DND-41 (cell line): ENCODE measurements at regions not wholly inside any gene's neighbourhood (a gene's known extent, or its start where the extent isn't known, plus 50 kb on each side); places are given as distances from the start of the nearest gene placed in this dataset.

Experiments used
- ATAC-seq: fragments of 200-7000 bp; cut with Tn5 transposase; 3 replicates; pipeline ENCODE4 v1.9.1; 2021; ENCODE audit warnings: low read depth; ENCODE audit not compliant: insufficient read depth
- DNase-seq: peaks from one replicate; pipeline ENCODE4 v3.0.0-alpha.2; 2020
- H2AFZ ChIP-seq: 2 replicates; pipeline ENCODE4 v1.6.0; 2012; ENCODE audit warnings: low read depth, low read length
- H3K27ac ChIP-seq: 2 replicates; pipeline ENCODE4 v1.5.1; 2012; ENCODE audit warnings: low read length, inconsistent platforms
- H3K27me3 ChIP-seq: fragments of 200-600 bp; sonication (generic); 2 replicates; pipeline ENCODE4 v1.6.0; 2012; ENCODE audit warnings: low read length, mild to moderate bottlenecking, inconsistent platforms; ENCODE audit not compliant: insufficient read depth, poor library complexity
- H3K36me3 ChIP-seq: 2 replicates; pipeline ENCODE4 v1.5.1; 2012; ENCODE audit warnings: low read length, inconsistent platforms; ENCODE audit not compliant: insufficient read depth
- H3K4me1 ChIP-seq: 2 replicates; pipeline ENCODE4 v1.5.1; 2012; ENCODE audit warnings: mild to moderate bottlenecking, low read length; ENCODE audit not compliant: insufficient read depth
- H3K4me2 ChIP-seq: 2 replicates; pipeline ENCODE4 v1.6.0; 2012; ENCODE audit warnings: mild to moderate bottlenecking, moderate library complexity, low read length, inconsistent platforms; ENCODE audit not compliant: insufficient read depth
- H3K4me3 ChIP-seq, 2 experiments: fragments of 200-600 bp in 1 of 2; shearing (Covaris generic) in 1 of 2; 2 replicates each; pipeline ENCODE4 v1.5.1; 2012 to 2016; ENCODE audit warnings: inconsistent platforms in 2 of 2, low read length in 2 of 2, mild to moderate bottlenecking in 2 of 2, low read depth in 1 of 2, moderate library complexity in 1 of 2
- H3K79me2 ChIP-seq: 2 replicates; pipeline ENCODE4 v1.6.0; 2012; ENCODE audit warnings: low read length, inconsistent platforms; ENCODE audit not compliant: insufficient read depth
- H3K9ac ChIP-seq: 2 replicates; pipeline ENCODE4 v1.6.0; 2012; ENCODE audit warnings: low read depth, mild to moderate bottlenecking, inconsistent platforms, low read length, moderate library complexity
- H3K9me3 ChIP-seq: 2 replicates; pipeline ENCODE4 v1.5.1; 2012; ENCODE audit warnings: low read length, moderate library complexity, mild to moderate bottlenecking, inconsistent platforms; ENCODE audit not compliant: insufficient read depth, severe bottlenecking
- H4K20me1 ChIP-seq: 2 replicates; pipeline ENCODE4 v1.6.0; 2012; ENCODE audit warnings: low read length; ENCODE audit not compliant: insufficient read depth
- EZH2 ChIP-seq: IDR thresholded peaks from 3 replicates; pipeline ENCODE4 v1.6.1; 2012; ENCODE audit warnings: borderline replicate concordance, low read depth, mild to moderate bottlenecking, moderate library complexity, low read length, inconsistent platforms; ENCODE audit not compliant: severe bottlenecking
- TF ChIP-seq, protein P1 (sequence below): IDR thresholded peaks from 2 replicates; pipeline ENCODE4 v1.5.1; 2012; ENCODE audit warnings: borderline replicate concordance, low read length, moderate library complexity, mild to moderate bottlenecking; ENCODE audit not compliant: poor library complexity, severe bottlenecking; ENCODE audit errors: extremely low read depth

DNA sequence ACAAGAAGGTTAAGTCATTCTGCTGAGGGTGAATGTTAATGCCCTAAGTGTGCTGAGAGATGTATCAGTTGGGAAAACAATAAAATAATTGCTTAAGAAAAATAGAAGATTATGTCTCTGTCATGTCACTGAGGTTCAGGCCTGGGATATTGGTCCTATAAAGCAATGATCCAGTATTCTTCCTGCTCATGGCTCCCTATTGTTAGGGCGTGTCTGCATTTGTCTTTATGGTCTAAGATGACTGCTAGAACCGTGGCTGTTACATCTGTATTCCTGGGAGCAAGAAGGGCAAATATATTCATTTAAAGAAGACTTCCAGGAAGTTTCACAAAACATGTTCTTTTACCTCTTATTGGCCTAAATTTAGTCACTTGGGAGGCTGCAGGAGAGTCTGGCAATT, 125.0 kb downstream of the KCNE4 start:
- no peaks in the 10 kb centered on the region for H3K79me2 ChIP-seq
- no peaks in the 10 kb centered on the region for H4K20me1 ChIP-seq
- DNase-seq (no peak), ATAC-seq (no peak)
- H2AFZ ChIP-seq: no peak overlapping the region
- no peaks in the 10 kb centered on the region for H3K9me3 ChIP-seq
- H3K27ac ChIP-seq: no peak overlapping the region
- TF ChIP-seq EZH2: no peak
- TF ChIP-seq, protein P1, sequence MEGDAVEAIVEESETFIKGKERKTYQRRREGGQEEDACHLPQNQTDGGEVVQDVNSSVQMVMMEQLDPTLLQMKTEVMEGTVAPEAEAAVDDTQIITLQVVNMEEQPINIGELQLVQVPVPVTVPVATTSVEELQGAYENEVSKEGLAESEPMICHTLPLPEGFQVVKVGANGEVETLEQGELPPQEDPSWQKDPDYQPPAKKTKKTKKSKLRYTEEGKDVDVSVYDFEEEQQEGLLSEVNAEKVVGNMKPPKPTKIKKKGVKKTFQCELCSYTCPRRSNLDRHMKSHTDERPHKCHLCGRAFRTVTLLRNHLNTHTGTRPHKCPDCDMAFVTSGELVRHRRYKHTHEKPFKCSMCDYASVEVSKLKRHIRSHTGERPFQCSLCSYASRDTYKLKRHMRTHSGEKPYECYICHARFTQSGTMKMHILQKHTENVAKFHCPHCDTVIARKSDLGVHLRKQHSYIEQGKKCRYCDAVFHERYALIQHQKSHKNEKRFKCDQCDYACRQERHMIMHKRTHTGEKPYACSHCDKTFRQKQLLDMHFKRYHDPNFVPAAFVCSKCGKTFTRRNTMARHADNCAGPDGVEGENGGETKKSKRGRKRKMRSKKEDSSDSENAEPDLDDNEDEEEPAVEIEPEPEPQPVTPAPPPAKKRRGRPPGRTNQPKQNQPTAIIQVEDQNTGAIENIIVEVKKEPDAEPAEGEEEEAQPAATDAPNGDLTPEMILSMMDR: no peak
- no peak overlapping the region for H3K9ac ChIP-seq
- no peak overlapping the region for H3K4me2 ChIP-seq
- no peaks in the 10 kb centered on the region for H3K4me1 ChIP-seq
- H3K4me3 ChIP-seq: no peak overlapping the region
- no peaks in the 10 kb centered on the region for H3K36me3 ChIP-seq
- no peaks in the 10 kb centered on the region for H3K27me3 ChIP-seq

DNA sequence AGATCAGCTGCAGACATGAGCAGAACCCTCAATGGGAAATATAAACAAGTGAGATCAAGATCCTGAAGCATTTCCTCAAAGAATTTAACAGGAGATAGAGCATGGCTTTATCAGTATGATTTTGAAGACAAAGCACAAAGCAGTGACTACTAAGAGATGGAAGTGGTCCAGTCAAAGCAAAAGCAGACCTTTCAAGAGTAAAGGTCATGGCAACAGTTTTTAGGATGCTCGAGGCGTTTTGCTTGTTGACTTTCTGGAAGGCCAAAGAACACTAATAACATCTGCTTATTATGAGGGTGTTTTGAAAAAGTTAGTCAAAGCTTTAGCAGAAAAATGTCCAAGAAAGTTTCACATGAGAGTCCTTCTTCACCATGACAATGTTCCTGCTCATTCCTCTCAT, 128.5 kb downstream of the KCNE4 start:
- no peak for ATAC-seq
- Histone ChIP-seq H3K4me1 (no peaks in the 10 kb centered on the region), H3K36me3 (no peaks in the 10 kb centered on the region), H3K27ac (no peak overlapping the region), H3K9ac (no peak overlapping the region), H3K4me3 (no peak overlapping the region), H3K4me2 (no peak overlapping the region), H3K79me2 (no peaks in the 10 kb centered on the region), H2AFZ (no peak overlapping the region), H3K27me3 (no peaks in the 10 kb centered on the region), H4K20me1 (no peaks in the 10 kb centered on the region), H3K9me3 (no peaks in the 10 kb centered on the region)
- no peak for TF ChIP-seq EZH2
- TF ChIP-seq, protein P1: no peak
- no peak for DNase-seq

DNA sequence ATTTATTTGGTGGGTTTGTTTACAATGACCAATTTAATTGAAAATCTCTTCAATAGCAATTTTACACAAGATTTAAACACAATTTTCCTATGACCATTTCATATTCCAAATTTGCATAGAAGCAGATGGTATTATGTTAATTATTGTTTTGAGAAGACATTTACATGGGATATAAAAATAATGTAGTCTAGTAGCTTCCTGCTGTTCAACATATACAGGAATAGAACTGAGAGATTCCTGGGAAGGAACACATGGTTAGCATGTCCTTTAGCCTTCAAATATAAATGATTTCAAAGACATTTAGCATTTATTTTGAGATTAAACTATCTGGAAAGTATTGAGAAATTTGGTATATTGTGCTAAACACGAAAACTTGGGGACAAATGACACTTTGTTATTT, 129.6 kb downstream of the KCNE4 start:
- no peak for ATAC-seq

DNA sequence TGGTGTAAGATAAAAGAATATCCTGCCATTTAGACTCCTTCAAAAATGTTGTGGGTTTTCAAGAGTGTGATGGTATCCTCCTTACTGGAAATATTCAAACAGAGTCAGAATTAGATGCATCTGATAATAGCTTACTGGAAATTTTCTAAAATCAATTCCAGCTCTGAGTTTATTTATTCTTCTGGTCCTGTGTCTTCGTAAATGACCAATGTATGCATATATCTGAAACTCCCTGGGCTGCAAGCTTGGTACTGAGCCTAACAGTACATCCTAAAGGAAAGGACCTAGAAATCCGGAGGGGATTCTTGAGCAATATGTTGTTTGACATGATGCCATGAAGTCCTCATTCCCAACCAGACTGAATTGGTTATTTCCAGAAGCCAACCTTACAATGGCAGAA, 130.4 kb downstream of the KCNE4 start:
- Histone ChIP-seq H3K27me3 (no peaks in the 10 kb centered on the region), H3K4me2 (no peak overlapping the region), H4K20me1 (no peaks in the 10 kb centered on the region), H3K4me1 (no peaks in the 10 kb centered on the region), H3K27ac (no peak overlapping the region), H2AFZ (no peak overlapping the region), H3K9ac (no peak overlapping the region), H3K79me2 (no peaks in the 10 kb centered on the region), H3K36me3 (no peaks in the 10 kb centered on the region), H3K9me3 (no peaks in the 10 kb centered on the region), H3K4me3 (no peak overlapping the region)
- TF ChIP-seq, protein P1: no peak
- TF ChIP-seq EZH2: no peak
- ATAC-seq: no peak
- DNase-seq: no peak

More for the DNA sequence above, 129.6 kb downstream of the KCNE4 start:
- Histone ChIP-seq H3K27ac (no peak overlapping the region), H3K27me3 (no peaks in the 10 kb centered on the region), H3K4me3 (no peak overlapping the region), H3K9me3 (no peaks in the 10 kb centered on the region), H3K36me3 (no peaks in the 10 kb centered on the region), H4K20me1 (no peaks in the 10 kb centered on the region), H3K4me2 (no peak overlapping the region), H3K9ac (no peak overlapping the region), H3K4me1 (no peaks in the 10 kb centered on the region), H2AFZ (no peak overlapping the region), H3K79me2 (no peaks in the 10 kb centered on the region)
- DNase-seq: no peak
- TF ChIP-seq, protein P1: no peak
- TF ChIP-seq EZH2: no peak
